ENCODE measurements at regions not wholly inside any gene's neighbourhood (a gene's known extent, or its start where the extent isn't known, plus 50 kb on each side); places are given as distances from the start of the nearest gene placed in this dataset.
"Not testable (repeated sequence)": the region's sequence is repeated elsewhere in the genome, so short reads cannot be mapped to it uniquely, and the experiment has no call there.

DNA sequence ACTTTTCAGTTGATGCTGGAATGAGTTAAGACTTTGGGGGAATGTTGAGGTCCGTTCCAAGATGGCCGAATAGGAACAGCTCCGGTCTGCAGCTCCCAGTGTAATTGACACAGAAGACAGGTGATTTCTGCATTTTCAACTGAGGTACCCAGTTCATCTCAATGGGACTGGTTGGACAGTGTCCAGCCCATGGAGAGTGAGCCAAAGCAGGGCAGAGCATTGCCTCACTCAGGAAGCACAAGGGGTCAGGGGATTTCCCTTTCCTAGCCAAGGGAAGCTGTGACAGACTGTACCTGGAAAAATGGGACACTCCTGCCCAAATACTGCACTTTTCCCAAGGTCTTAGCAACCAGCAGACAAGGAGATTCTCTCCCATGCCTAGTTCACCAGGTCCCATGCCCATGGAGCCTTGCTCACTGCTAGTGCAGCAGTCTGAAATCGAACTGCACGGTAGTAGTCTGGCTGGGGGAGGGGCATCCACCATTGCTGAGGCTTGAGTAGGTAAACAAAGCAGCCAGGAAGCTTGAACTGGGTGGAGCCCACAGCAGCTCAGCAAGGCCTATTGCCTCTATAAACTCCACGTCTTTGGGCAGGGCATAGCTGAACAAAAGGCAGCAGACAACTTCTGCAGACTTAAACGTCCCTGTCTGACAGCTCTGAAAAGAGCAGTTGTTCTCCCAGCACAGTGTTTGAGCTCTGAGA lies 231.0 kb downstream of the CHIC2 start:
- ATAC-seq; H3K9me2 ChIP-seq (ENCODE audit: insufficient read depth); H3K4me3 ChIP-seq (replicated peaks in 1 of 2; ENCODE audit: low read depth in 1 of 2, low read length in 2 of 2); H3K27me3 ChIP-seq (ENCODE audit: insufficient read depth, low read length); H4K20me1 ChIP-seq (ENCODE audit: insufficient read depth); DNase-seq (ENCODE audit: low read depth, low spot score); POLR2A ChIA-PET; intact Hi-C loops (cut with micrococcal nuclease); H3K4me1 ChIP-seq (ENCODE audit: control insufficient read depth in 1 of 2, insufficient read depth in 2 of 2, low read length in 2 of 2); H3K36me3 ChIP-seq (ENCODE audit: control insufficient read depth in 1 of 2, insufficient read depth in 2 of 2, low read length in 2 of 2); RAD21 ChIA-PET (ENCODE audit: low non-redundant PET in 1 of 2, low total read pairs in 2 of 2, uncharacterized antibody in 2 of 2, unreplicated experiment in 2 of 2); H3K79me2 ChIP-seq (ENCODE audit: insufficient read depth, low read length); CTCF ChIA-PET; H3K4me2 ChIP-seq (ENCODE audit: low read length); H3K9ac ChIP-seq (ENCODE audit: low read length); H3K27ac ChIP-seq (ENCODE audit: low read depth, low read length); H2AFZ ChIP-seq (ENCODE audit: low read depth, low read length, poor library complexity, severe bottlenecking); BruUV-seq (replicated peaks); H3K9me3 ChIP-seq (ENCODE audit: control insufficient read depth in 1 of 2, insufficient read depth in 1 of 2, low read depth in 1 of 2, low read length in 2 of 2): not testable (repeated sequence)

DNA sequence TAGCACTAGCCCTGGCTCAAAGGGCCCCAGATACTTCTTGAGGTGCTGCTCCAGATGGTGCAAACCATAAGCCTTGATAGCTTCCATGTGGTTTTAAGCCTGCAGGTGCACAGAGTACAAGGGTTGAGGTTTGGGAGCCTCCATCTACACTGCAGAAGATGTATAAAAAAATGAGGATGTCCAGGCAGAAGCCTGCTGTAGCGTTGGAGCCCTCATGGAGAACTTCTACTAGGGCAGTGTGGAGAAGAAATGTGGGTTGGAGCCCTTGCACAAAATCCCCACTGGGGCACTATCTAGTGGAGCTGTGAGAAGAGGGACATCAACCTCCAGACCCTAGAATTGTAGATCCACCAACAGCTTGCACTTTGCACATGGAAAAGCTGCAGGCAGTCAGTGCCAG lies 231.9 kb downstream of the CHIC2 start:
- ChIA-PET CTCF (no interaction called here), RAD21 (ENCODE audit: low non-redundant PET in 1 of 2, low total read pairs in 2 of 2, uncharacterized antibody in 2 of 2, unreplicated experiment in 2 of 2) (no interaction called here), POLR2A (no interaction called here)
- ATAC-seq (no peak), DNase-seq (ENCODE audit: low read depth, low spot score) (no peak)
- no TSS peak for BruUV-seq (replicated peaks)
- Histone ChIP-seq H4K20me1 (ENCODE audit: insufficient read depth) (no peaks in the 10 kb centered on the region), H3K9me2 (ENCODE audit: insufficient read depth) (no peaks in the 10 kb centered on the region), H3K79me2 (ENCODE audit: insufficient read depth, low read length) (no peaks in the 10 kb centered on the region), H3K9me3 (ENCODE audit: control insufficient read depth in 1 of 2, insufficient read depth in 1 of 2, low read depth in 1 of 2, low read length in 2 of 2) (no peaks in the 10 kb centered on the region), H3K9ac (ENCODE audit: low read length) (no peak overlapping the region), H2AFZ (ENCODE audit: low read depth, low read length, poor library complexity, severe bottlenecking) (no peak overlapping the region), H3K4me2 (ENCODE audit: low read length) (no peak overlapping the region), H3K4me3 (replicated peaks in 1 of 2; ENCODE audit: low read depth in 1 of 2, low read length in 2 of 2) (no peak overlapping the region), H3K4me1 (ENCODE audit: control insufficient read depth in 1 of 2, insufficient read depth in 2 of 2, low read length in 2 of 2) (no peaks in the 10 kb centered on the region), H3K27ac (ENCODE audit: low read depth, low read length) (no peak overlapping the region), H3K27me3 (ENCODE audit: insufficient read depth, low read length) (no peaks in the 10 kb centered on the region), H3K36me3 (ENCODE audit: control insufficient read depth in 1 of 2, insufficient read depth in 2 of 2, low read length in 2 of 2) (no peaks in the 10 kb centered on the region)
- intact Hi-C loops (cut with micrococcal nuclease), result no loop called here
- no peak for TF ChIP-seq CBX3 (IDR thresholded peaks at IDR 0.05; ENCODE audit: low read depth)
- TF ChIP-seq ELF1 (IDR thresholded peaks at IDR 0.05; ENCODE audit: borderline replicate concordance, low read depth), result no peak
- no peak for TF ChIP-seq JUND (IDR thresholded peaks at IDR 0.05)
- TF ChIP-seq SRF (IDR thresholded peaks at IDR 0.05; ENCODE audit: low read depth), result no peak
- TF ChIP-seq, protein P1, sequence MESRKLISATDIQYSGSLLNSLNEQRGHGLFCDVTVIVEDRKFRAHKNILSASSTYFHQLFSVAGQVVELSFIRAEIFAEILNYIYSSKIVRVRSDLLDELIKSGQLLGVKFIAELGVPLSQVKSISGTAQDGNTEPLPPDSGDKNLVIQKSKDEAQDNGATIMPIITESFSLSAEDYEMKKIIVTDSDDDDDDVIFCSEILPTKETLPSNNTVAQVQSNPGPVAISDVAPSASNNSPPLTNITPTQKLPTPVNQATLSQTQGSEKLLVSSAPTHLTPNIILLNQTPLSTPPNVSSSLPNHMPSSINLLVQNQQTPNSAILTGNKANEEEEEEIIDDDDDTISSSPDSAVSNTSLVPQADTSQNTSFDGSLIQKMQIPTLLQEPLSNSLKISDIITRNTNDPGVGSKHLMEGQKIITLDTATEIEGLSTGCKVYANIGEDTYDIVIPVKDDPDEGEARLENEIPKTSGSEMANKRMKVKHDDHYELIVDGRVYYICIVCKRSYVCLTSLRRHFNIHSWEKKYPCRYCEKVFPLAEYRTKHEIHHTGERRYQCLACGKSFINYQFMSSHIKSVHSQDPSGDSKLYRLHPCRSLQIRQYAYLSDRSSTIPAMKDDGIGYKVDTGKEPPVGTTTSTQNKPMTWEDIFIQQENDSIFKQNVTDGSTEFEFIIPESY (IDR thresholded peaks at IDR 0.05; ENCODE audit: extremely low read depth, insufficient replicate concordance, low read length), result no peak
- no peak for TF ChIP-seq POLR2AphosphoS5 (IDR thresholded peaks at IDR 0.05; ENCODE audit: low read depth, low read length)
- TF ChIP-seq, protein P2, sequence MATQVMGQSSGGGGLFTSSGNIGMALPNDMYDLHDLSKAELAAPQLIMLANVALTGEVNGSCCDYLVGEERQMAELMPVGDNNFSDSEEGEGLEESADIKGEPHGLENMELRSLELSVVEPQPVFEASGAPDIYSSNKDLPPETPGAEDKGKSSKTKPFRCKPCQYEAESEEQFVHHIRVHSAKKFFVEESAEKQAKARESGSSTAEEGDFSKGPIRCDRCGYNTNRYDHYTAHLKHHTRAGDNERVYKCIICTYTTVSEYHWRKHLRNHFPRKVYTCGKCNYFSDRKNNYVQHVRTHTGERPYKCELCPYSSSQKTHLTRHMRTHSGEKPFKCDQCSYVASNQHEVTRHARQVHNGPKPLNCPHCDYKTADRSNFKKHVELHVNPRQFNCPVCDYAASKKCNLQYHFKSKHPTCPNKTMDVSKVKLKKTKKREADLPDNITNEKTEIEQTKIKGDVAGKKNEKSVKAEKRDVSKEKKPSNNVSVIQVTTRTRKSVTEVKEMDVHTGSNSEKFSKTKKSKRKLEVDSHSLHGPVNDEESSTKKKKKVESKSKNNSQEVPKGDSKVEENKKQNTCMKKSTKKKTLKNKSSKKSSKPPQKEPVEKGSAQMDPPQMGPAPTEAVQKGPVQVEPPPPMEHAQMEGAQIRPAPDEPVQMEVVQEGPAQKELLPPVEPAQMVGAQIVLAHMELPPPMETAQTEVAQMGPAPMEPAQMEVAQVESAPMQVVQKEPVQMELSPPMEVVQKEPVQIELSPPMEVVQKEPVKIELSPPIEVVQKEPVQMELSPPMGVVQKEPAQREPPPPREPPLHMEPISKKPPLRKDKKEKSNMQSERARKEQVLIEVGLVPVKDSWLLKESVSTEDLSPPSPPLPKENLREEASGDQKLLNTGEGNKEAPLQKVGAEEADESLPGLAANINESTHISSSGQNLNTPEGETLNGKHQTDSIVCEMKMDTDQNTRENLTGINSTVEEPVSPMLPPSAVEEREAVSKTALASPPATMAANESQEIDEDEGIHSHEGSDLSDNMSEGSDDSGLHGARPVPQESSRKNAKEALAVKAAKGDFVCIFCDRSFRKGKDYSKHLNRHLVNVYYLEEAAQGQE (IDR thresholded peaks at IDR 0.05; ENCODE audit: low read depth), result no peak
- TF ChIP-seq ZFX (IDR thresholded peaks at IDR 0.05), result no peak
- no peak for TF ChIP-seq RAD21 (IDR thresholded peaks at IDR 0.05; ENCODE audit: low read depth)
- TF ChIP-seq POLR2A (IDR thresholded peaks at IDR 0.05; ENCODE audit: borderline replicate concordance, extremely low read depth, insufficient read depth, insufficient read length), result no peak

All from HCT116 (cell line).